ENCODE measurements at regions not wholly inside any gene's neighbourhood (a gene's known extent, or its start where the extent isn't known, plus 50 kb on each side); places are given as distances from the start of the nearest gene placed in this dataset.

GRCh38 chr13:26465954-26466353 is 91.5 kb upstream of the WASF3 start:
- TF ChIP-seq ZFX (IDR thresholded peaks at IDR 0.05; ENCODE audit: borderline replicate concordance) = no peak
- TF ChIP-seq CTCF (IDR thresholded peaks at IDR 0.05) = no peak
- H3K27ac ChIP-seq = no peak overlapping the region

GRCh38 chr13:26468265-26468801 is 89.2 kb upstream of the WASF3 start:
- no peak overlapping the region for H3K27ac ChIP-seq
- TF ChIP-seq ZFX (IDR thresholded peaks at IDR 0.05; ENCODE audit: borderline replicate concordance) = no peak
- TF ChIP-seq CTCF (IDR thresholded peaks at IDR 0.05) = no peak

GRCh38 chr13:26469602-26470001 is 87.9 kb upstream of the WASF3 start:
- no peak for TF ChIP-seq ZFX (IDR thresholded peaks at IDR 0.05; ENCODE audit: borderline replicate concordance)
- TF ChIP-seq CTCF (IDR thresholded peaks at IDR 0.05) = no peak
- H3K27ac ChIP-seq = no peak overlapping the region

DNA sequence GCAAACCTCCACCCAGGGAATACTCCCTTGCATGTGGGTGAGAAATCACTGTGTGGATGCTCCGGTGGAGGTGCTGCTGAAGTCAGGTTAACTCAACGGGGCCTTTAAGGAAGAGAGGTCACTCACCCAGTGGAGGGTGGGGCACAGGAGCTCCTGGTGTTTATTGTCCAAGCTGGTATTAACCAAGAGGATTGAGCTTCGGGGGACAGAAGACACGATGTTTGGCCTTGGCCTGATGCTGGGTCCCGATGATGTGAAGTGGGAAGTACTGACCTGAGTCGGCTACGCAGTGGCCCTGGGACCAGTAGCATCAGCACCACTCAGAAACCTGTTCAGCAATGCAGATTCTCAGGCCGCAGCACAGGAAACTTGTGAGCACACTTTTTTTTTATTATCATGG is 85.7 kb upstream of the WASF3 start:
- H3K27ac ChIP-seq = no peak overlapping the region
- TF ChIP-seq ZFX (IDR thresholded peaks at IDR 0.05; ENCODE audit: borderline replicate concordance) (no peak), CTCF (IDR thresholded peaks at IDR 0.05) (no peak)

DNA sequence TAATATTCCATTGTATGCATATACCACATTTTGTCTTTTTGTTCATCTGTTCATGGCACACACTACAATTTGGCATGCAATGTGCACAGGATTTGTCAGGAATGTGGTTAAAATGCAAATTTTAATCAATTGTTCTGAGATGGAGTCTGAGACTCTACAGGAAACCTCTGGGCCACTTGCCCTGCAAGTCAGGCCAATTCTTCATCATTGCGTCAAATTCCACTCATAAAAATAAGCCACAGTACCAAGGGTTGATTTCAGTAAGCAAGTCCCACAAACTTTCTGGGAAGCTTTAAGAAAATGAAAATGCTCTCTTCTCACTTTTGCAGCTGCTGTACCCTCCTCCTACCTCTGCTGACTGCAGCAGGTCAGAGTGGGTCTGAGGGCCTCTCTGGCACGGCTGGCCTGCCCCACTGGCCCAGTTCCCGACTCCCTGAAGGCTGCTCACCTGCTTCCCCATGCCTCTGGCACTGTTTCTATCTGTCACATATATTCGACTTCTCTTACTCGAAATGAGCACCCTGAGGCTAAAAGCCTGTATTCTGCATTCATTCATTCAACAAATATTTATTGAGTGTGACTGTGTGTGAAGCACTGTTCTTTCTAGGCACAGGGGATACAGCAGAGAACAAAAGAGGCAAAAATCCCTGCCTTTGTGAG is 83.8 kb upstream of the WASF3 start:
- no peak for TF ChIP-seq CTCF (IDR thresholded peaks at IDR 0.05)
- TF ChIP-seq ZFX (IDR thresholded peaks at IDR 0.05; ENCODE audit: borderline replicate concordance) = no peak
- no peak overlapping the region for H3K27ac ChIP-seq

GRCh38 chr13:26474286-26474685 is 83.2 kb upstream of the WASF3 start:
- H3K27ac ChIP-seq = no peak overlapping the region
- TF ChIP-seq CTCF (IDR thresholded peaks at IDR 0.05) = no peak
- TF ChIP-seq ZFX (IDR thresholded peaks at IDR 0.05; ENCODE audit: borderline replicate concordance) = no peak

Measured in 22Rv1 (cell line).